IMR-90 (cell line): ENCODE measurements at regions not wholly inside any gene's neighbourhood (a gene's known extent, or its start where the extent isn't known, plus 50 kb on each side); places are given as distances from the start of the nearest gene placed in this dataset.

Source experiments
- BHLHE40 ChIP-seq: fragments of 150-350 bp; IDR thresholded peaks from 2 replicates; pipeline ENCODE4 v1.6.1; 2016; ENCODE audit warnings: mild to moderate bottlenecking, low read depth, low read length
- CHD1 ChIP-seq: IDR thresholded peaks from 2 replicates; pipeline ENCODE4 v1.6.1; 2012; ENCODE audit warnings: low read depth, low read length, improper control_type of control experiment
- FOS ChIP-seq: fragments of 150-350 bp; IDR thresholded peaks from 2 replicates; pipeline ENCODE4 v1.6.1; 2016; ENCODE audit warnings: low read depth, low read length
- MAFK ChIP-seq: IDR thresholded peaks from 2 replicates; pipeline ENCODE4 v1.6.1; 2012; ENCODE audit warnings: low read depth, low read length, improper control_type of control experiment
- MXI1 ChIP-seq: IDR thresholded peaks from 2 replicates; pipeline ENCODE4 v1.6.1; 2012; ENCODE audit warnings: low read depth, mild to moderate bottlenecking, low read length, moderate library complexity, borderline replicate concordance
- POLR2A ChIP-seq: IDR thresholded peaks from 2 replicates; pipeline ENCODE4 v1.6.1; 2012; ENCODE audit warnings: mild to moderate bottlenecking, low read depth, low read length
- RAD21 ChIP-seq: IDR thresholded peaks from 2 replicates; pipeline ENCODE4 v1.6.1; 2012; ENCODE audit warnings: low read length, improper control_type of control experiment
- RFX5 ChIP-seq: IDR thresholded peaks from 2 replicates; pipeline ENCODE4 v1.8.0; 2012; ENCODE audit warnings: low read depth, mild to moderate bottlenecking, low read length, moderate library complexity
- SMC3 ChIP-seq: fragments of 150-350 bp; IDR thresholded peaks from 2 replicates; pipeline ENCODE4 v1.6.1; 2016; ENCODE audit warnings: low read depth, mild to moderate bottlenecking, antibody characterized with exemption, low read length, moderate library complexity
- TF ChIP-seq, protein P1 (sequence below): conservative IDR thresholded peaks from 2 replicates; pipeline ENCODE4 v1.5.1; 2012; ENCODE audit warnings: mild to moderate bottlenecking, low read depth, low read length, improper control_type of control experiment
- TF ChIP-seq, protein P2 (sequence below): fragments of 150-350 bp; IDR thresholded peaks from 2 replicates; pipeline ENCODE4 v1.6.1; 2017; ENCODE audit warnings: mild to moderate bottlenecking, antibody characterized with exemption, low read length, low read depth

DNA sequence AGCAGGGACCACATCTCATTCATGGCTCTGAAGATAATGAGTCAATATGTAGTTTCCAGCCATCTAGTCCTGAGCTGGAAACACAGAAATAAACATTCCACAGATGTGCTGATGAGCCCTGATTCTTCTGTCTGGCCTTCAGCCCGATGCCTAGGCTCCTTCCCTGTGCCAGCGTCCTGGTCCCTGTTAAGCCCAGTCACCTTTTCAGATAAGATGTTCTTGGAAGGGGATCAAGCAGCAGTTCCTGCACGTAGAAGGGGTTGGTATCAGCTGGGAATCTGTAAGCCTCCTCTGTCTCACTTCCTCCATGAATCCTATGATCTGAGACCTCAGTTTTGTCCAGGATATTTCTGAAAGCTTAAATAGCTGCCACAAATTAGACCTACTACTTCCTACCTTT lies 149.3 kb downstream of the TTC32 start:
- TF ChIP-seq, protein P1, sequence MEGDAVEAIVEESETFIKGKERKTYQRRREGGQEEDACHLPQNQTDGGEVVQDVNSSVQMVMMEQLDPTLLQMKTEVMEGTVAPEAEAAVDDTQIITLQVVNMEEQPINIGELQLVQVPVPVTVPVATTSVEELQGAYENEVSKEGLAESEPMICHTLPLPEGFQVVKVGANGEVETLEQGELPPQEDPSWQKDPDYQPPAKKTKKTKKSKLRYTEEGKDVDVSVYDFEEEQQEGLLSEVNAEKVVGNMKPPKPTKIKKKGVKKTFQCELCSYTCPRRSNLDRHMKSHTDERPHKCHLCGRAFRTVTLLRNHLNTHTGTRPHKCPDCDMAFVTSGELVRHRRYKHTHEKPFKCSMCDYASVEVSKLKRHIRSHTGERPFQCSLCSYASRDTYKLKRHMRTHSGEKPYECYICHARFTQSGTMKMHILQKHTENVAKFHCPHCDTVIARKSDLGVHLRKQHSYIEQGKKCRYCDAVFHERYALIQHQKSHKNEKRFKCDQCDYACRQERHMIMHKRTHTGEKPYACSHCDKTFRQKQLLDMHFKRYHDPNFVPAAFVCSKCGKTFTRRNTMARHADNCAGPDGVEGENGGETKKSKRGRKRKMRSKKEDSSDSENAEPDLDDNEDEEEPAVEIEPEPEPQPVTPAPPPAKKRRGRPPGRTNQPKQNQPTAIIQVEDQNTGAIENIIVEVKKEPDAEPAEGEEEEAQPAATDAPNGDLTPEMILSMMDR, result no peak
- TF ChIP-seq SMC3 (no peak), POLR2A (no peak), CHD1 (no peak), RAD21 (no peak), RFX5 (no peak), BHLHE40 (no peak), MXI1 (no peak), MAFK (no peak), FOS (no peak)
- TF ChIP-seq, protein P2, sequence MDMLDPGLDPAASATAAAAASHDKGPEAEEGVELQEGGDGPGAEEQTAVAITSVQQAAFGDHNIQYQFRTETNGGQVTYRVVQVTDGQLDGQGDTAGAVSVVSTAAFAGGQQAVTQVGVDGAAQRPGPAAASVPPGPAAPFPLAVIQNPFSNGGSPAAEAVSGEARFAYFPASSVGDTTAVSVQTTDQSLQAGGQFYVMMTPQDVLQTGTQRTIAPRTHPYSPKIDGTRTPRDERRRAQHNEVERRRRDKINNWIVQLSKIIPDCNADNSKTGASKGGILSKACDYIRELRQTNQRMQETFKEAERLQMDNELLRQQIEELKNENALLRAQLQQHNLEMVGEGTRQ, result no peak
